Activated naive CD4-positive, alpha-beta T cell treated with anti-CD3 and anti-CD28 coated beads, Interleukin-2, amount 50 U/mL, for 72 hours (primary cell): ENCODE measurements at regions not wholly inside any gene's neighbourhood (a gene's known extent, or its start where the extent isn't known, plus 50 kb on each side); places are given as distances from the start of the nearest gene placed in this dataset.

Source experiments
- ATAC-seq, 2 donors: fragments of 150-1000 bp; cut with Tn5 transposase; 2 replicates each; pipeline ENCODE4 v1.10.0; 2021; ENCODE audit warnings: mild to moderate bottlenecking in 2 of 2, moderate library complexity in 2 of 2
- DNase-seq, 2 donors: peaks; one replicate each; pipeline ENCODE4 v3.0.0; 2021 to 2022; ENCODE audit warnings: low spot score in 2 of 2
- H3K27ac Mint-ChIP-seq, 2 donors: one replicate each; pipeline ENCODE4 v1.8.0; 2022; ENCODE audit warnings: mild to moderate bottlenecking in 2 of 2, mixed read lengths in 2 of 2
- H3K36me3 Mint-ChIP-seq, 2 donors: one replicate each; pipeline ENCODE4 v1.8.0; 2022; ENCODE audit warnings: mixed read lengths in 2 of 2
- H3K9me3 Mint-ChIP-seq, 2 donors: one replicate each; pipeline ENCODE4 v1.8.0; 2022; ENCODE audit warnings: mixed read lengths in 2 of 2

GRCh38 chr10:43746906-43747305, 98.2 kb upstream of the ZNF32 start:
- Mint-ChIP-seq H3K36me3 (no peaks in the 10 kb centered on the region), H3K9me3 (no peaks in the 10 kb centered on the region), H3K27ac (no peak overlapping the region)
- no peak for ATAC-seq
- DNase-seq = no peak

DNA sequence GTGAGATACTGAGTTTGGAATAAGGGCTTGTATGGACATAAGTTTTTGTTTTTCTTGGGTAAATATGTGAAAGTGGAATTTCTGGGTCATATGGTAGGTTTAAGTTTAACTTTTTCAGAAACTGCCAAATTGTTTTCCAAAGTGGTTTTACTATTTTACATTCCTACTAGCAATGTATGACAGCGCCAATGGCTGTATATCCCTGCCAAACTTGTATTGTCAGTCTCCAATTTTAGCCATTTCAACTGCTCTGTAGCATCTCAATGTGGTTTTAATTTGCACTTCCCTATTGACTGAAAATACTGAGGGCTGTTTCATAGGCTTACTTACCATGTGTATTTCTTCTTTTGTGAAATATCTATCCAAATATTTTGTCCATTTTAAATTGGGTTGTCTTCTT, 90.5 kb upstream of the ZNF32 start:
- Mint-ChIP-seq H3K27ac (no peak overlapping the region), H3K36me3 (no peaks in the 10 kb centered on the region), H3K9me3 (peaks cover 0 to 5% of the 10 kb centered on the region in 2 donors)
- ATAC-seq (no peak), DNase-seq (no peak)

- no peak overlapping the region for H3K27ac Mint-ChIP-seq
- peaks cover 3 to 9% of the 10 kb centered on the region in 2 donors for H3K9me3 Mint-ChIP-seq
- no peak for ATAC-seq
- no peak for DNase-seq
- peaks cover 0 to 2% of the 10 kb centered on the region in 2 donors for H3K36me3 Mint-ChIP-seq
Observed at GRCh38 chr10:43737003-43737402, 88.3 kb upstream of the ZNF32 start.

DNA sequence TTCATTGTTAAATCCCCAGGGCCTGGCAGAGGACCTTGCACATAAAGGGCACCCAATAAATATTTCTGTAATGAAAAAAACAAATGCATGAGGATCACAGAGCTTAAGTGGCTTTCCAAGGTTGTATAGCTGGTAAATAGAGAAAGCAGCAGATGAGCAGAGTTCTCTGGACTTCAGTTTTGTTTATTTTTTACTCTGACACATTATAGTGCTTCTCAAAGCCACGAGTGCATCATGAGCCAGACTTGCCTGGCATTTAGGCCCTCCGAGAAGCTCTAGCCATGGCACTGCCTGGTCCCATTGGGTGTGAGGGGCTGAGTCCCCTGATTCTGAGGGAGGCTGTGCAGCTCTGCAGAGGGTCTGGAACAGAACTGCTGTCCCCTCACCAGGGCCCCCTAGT, 87.2 kb upstream of the ZNF32 start:
- H3K9me3 Mint-ChIP-seq = peaks cover 3 to 14% of the 10 kb centered on the region in 2 donors

DNA sequence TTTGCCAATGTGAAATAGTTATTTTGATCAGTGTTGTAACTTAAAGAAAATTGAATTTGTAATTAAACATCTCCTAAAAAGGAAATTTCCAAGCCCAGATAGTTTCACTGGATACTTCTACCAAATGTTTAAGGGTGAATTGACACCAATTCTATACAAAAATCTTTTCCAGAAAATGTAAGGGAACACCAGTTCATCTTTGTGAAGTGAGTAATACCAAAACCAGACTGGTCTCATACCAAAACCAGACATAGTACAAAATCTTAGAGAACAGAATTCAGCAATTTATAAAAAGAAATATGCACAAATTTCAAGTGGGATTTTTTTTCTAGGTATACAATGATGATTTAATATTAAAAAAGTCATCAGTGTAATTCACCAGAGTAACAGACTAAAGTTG, 86.0 kb upstream of the ZNF32 start:
- ATAC-seq (peak in 1 of 2 donors; percentile 61), DNase-seq (no peak)
- Mint-ChIP-seq H3K9me3 (peaks cover 9 to 17% of the 10 kb centered on the region in 2 donors), H3K36me3 (peaks cover under 1 to 11% of the 10 kb centered on the region in 2 donors), H3K27ac (no peak overlapping the region)

More for the DNA sequence above, 87.2 kb upstream of the ZNF32 start:
- no peak for ATAC-seq
- no peak for DNase-seq
- peak overlapping the region in 1 of 2 donors; percentile 68 for H3K27ac Mint-ChIP-seq
- peaks cover 0 to 8% of the 10 kb centered on the region in 2 donors for H3K36me3 Mint-ChIP-seq

DNA sequence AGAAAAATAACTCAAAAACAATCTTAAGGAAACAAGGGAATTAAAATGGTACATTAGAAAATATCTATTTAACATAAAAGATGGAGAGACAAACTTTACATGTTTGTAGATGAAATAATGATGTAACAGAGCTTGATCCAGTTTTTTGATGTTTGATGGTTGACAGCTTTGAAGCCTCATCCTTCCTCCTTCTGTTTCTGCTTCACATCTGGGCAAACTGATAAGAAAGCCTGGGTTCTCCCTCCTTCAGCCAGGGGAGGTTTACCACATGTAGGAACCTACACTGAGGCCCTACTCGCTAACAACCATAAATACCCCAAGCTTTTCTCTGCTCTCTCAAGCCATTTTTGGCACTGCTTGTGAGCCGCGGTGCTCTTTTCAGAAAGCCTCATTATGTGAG, 82.8 kb upstream of the ZNF32 start:
- H3K27ac Mint-ChIP-seq = no peak overlapping the region

GRCh38 chr10:43728425-43728824, 79.7 kb upstream of the ZNF32 start:
- Mint-ChIP-seq H3K27ac (no peak overlapping the region), H3K36me3 (peaks cover 28 to 38% of the 10 kb centered on the region in 2 donors), H3K9me3 (peaks cover 37 to 40% of the 10 kb centered on the region in 2 donors)
- DNase-seq (no peak), ATAC-seq (no peak)

More for the DNA sequence above, 82.8 kb upstream of the ZNF32 start:
- Mint-ChIP-seq H3K9me3 (peaks cover 25 to 39% of the 10 kb centered on the region in 2 donors), H3K36me3 (peaks cover 24 to 25% of the 10 kb centered on the region in 2 donors)
- DNase-seq (no peak), ATAC-seq (no peak)

- H3K27ac Mint-ChIP-seq = no peak overlapping the region
- ATAC-seq (no peak), DNase-seq (no peak)
- H3K9me3 Mint-ChIP-seq = peaks cover 37 to 40% of the 10 kb centered on the region in 2 donors
- H3K36me3 Mint-ChIP-seq = peaks cover 28 to 38% of the 10 kb centered on the region in 2 donors
Observed at GRCh38 chr10:43727935-43728334, 79.3 kb upstream of the ZNF32 start.

DNA sequence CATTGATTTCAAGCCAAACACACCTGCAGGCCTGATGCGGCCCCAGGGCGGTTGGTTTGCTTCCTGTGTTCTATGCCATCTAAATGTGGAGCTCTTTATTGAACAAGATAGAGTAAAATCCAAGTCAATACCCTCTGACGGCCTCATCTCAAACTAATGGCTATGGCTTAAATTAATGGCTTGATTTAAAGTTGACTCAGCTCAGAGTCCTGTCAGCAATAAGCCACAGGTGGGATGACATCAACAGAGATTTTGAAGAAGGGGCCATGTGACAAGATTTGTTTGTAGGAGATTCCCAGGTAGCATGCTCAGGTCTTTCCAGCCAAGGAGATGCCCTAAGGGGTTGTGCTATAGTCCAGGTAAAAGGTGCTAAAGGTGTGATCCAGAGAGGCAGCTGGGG, 66.7 kb upstream of the ZNF32 start:
- DNase-seq = no peak
- peaks cover 5 to 6% of the 10 kb centered on the region in 2 donors for H3K36me3 Mint-ChIP-seq
- no peak for ATAC-seq
- H3K9me3 Mint-ChIP-seq = no peaks in the 10 kb centered on the region
- no peak overlapping the region for H3K27ac Mint-ChIP-seq

GRCh38 chr10:43712821-43713584, 64.3 kb upstream of the ZNF32 start:
- no peak for ATAC-seq
- peaks cover 0 to 5% of the 10 kb centered on the region in 2 donors for H3K36me3 Mint-ChIP-seq
- DNase-seq = no peak
- no peak overlapping the region for H3K27ac Mint-ChIP-seq
- no peaks in the 10 kb centered on the region for H3K9me3 Mint-ChIP-seq

GRCh38 chr10:43710772-43711471, 62.2 kb upstream of the ZNF32 start:
- DNase-seq = no peak

DNA sequence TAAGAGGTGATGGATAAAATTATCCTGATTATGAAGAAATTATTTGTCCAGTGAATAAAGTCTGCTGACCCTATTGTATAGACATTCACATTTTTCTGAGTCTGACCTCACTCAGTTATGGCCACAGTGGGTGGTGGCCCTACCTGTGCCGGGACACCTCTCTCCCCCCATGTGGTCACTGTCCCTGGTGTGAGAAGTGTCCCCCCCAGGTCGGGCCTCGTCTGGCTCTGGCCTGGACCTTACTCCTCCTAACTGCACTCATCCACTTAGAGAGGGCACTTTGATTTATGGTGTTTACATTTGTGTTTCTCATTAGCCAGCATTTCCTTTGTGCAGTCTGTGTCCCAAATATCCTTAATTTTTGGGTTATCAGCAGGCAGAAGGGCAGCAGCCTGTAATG, 59.6 kb upstream of the ZNF32 start:
- no peaks in the 10 kb centered on the region for H3K9me3 Mint-ChIP-seq
- no peak for DNase-seq
- no peak overlapping the region for H3K27ac Mint-ChIP-seq
- no peaks in the 10 kb centered on the region for H3K36me3 Mint-ChIP-seq
- no peak for ATAC-seq

More at GRCh38 chr10:43710772-43711471, 62.2 kb upstream of the ZNF32 start:
- Mint-ChIP-seq H3K36me3 (no peaks in the 10 kb centered on the region), H3K27ac (no peak overlapping the region), H3K9me3 (no peaks in the 10 kb centered on the region)
- ATAC-seq = no peak

DNA sequence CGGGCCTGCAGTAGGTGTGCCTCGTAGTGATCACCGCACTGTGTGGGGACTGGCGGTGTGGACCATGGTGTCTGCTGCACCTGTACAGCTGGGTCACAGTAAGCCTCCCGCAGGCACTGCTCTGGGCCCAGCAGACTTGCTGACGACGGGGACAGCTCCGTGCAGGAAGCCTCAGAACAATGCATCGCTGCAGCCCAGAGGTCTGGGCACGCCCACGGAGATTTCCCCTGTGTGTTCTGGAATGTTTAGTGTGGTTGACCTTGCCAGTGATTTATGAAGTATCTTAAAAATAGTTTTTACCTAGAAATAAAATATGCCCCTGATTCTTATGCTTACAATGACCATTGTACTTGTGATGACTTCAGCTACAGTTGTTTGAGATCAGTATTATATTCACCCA, 59.1 kb upstream of the ZNF32 start:
- Mint-ChIP-seq H3K27ac (no peak overlapping the region), H3K36me3 (no peaks in the 10 kb centered on the region), H3K9me3 (no peaks in the 10 kb centered on the region)
- ATAC-seq = no peak
- DNase-seq = no peak

- H3K27ac Mint-ChIP-seq = no peak overlapping the region
- ATAC-seq (no peak), DNase-seq (no peak)
- H3K36me3 Mint-ChIP-seq = no peaks in the 10 kb centered on the region
- H3K9me3 Mint-ChIP-seq = no peaks in the 10 kb centered on the region
Observed at GRCh38 chr10:43706166-43706565, 57.5 kb upstream of the ZNF32 start.

DNA sequence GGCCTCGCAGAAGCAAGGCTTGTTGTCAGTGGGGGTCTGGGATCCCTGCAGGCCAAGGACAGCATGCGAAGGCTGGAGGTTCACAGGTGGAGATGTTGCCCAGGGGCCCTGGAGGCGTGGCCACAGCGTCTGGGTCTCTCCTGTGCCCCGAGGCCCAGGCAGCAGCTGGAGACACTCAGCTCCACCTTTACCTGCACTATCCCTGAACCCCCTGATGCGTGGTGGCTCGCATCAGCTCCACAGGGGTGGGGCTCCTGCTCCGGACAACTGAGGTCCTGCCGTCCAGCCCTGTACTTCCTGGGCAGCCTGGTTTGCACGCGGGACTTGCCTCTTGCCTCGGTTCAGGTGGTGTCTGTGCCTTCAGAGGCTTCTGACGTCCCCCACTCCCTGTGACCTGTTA, 54.6 kb upstream of the ZNF32 start:
- H3K9me3 Mint-ChIP-seq = no peaks in the 10 kb centered on the region
- DNase-seq (no peak), ATAC-seq (no peak)
- no peak overlapping the region for H3K27ac Mint-ChIP-seq
- H3K36me3 Mint-ChIP-seq = no peaks in the 10 kb centered on the region

DNA sequence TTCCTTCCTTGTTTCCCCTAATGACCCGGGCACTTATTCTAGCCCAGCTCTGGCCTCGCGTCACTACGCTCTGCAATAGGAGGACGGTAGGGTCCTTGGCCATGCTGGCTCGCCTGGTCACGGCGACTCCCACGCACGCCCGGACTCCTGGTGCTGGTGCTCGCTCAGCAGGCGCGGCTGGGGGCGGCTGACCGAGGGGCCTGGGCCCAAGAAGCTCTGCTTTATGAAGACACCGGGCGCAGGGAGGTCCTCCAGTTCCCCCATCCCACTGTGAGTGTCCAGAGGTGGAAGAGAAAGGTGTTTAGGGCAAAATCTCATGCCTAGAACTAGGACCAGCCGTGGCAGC, 54.2 kb upstream of the ZNF32 start:
- Mint-ChIP-seq H3K36me3 (no peaks in the 10 kb centered on the region), H3K9me3 (no peaks in the 10 kb centered on the region), H3K27ac (no peak overlapping the region)
- no peak for ATAC-seq
- DNase-seq = no peak

DNA sequence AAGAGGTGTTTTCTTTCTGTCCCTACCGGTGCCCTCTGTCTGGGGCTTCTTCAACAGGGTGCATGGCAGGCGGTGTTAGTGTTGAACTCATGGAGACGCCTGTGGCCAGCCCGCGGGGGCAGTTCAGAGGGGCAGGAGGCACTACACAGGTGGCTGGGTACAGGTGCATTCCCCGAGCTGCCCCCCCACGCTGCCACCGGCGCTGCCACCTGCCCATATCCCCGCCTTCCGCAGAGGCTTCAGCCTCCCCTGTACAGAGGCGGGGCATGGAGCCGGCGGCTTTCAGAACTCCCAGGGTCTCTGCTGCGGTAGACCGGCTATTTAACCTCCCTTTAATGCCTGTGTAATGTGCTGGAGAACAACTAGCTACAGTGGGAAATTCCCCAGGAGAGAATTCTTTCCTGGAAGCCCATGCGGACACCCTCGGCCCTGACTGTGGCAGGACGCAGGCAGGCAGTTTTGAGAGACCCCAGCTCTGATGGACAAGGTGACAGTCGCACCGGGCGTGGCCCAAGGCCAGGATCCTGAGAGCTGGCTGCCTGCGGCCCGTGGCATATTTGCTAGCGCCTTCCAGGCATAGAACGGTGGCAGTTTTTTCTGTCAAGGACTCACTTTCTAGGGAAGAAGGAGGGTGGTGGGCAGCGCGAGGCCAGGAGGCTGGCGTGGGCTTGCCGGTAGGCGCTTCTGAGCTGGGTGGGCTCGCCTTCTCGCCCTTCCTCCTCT, 53.7 kb upstream of the ZNF32 start:
- Mint-ChIP-seq H3K9me3 (no peaks in the 10 kb centered on the region), H3K27ac (no peak overlapping the region), H3K36me3 (no peaks in the 10 kb centered on the region)
- ATAC-seq (no peak), DNase-seq (no peak)
